Activated CD4-positive, CD25-positive, alpha-beta regulatory T cell (primary cell): ENCODE measurements at regions not wholly inside any gene's neighbourhood (a gene's known extent, or its start where the extent isn't known, plus 50 kb on each side); places are given as distances from the start of the nearest gene placed in this dataset.

ENCODE experiments used
- DNase-seq, 4 experiments: peaks; one replicate each; lab custom pipeline; 2025; lab: John Stamatoyannopoulos, UW

DNA sequence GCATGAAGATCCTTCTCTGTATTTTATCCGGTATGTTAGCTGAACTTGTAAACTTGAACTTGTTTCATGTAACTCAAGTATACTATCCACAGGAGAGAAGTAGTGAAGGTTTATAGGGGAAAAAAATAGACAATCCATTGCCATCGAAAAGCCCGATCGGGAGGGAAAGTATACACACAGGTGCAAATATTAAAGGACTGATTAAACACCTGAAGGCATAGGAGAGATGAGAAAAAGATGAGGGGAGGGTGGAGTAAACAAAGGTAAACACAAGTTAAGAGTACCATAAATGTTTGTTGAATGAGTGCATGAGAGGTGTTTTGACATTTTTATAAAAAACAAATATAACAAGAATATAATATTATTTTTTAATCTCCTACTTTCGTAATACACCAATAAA lies 64.3 kb upstream of the CITED2 start:
- no peak for DNase-seq

GRCh38 chr6:139436957-139437348 lies 62.5 kb upstream of the CITED2 start:
- DNase-seq, result no peak

GRCh38 chr6:139436200-139436956 lies 61.9 kb upstream of the CITED2 start:
- no peak for DNase-seq

- no peak for DNase-seq
These were observed 59.4 kb upstream of the CITED2 start for GRCh38 chr6:139433631-139434419.

- DNase-seq, result no peak
These were observed 57.1 kb upstream of the CITED2 start for GRCh38 chr6:139431602-139431956.

- DNase-seq, result no peak
These were observed 56.6 kb upstream of the CITED2 start for GRCh38 chr6:139430899-139431601.

DNA sequence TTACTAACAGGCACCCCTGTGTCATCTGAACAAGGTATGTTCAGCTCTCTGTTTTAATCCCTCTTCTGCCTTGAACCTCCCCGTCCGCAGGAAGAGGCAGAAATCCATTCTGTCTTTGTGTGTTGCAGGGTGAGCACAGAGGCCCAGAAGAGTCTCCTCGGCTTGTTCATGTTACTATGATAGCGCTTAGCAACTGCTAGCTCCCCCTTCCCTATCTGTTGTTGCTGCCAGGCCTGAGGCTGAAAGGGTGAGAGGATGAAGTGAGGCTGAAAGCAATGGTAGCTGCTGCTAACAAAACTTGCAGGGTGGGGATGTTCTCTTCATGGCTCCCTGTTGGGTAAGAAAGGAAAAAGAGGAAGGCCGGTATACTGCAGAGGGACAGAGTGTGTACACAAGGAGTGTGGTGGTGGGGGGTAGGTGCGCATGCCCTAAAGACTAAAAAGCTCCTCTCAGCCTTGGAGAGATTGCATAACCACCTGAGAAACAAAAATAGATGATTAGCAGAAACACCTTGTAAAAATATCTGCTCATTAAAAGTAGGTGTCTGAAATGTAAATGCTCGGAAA lies 55.2 kb upstream of the CITED2 start:
- no peak for DNase-seq

DNA sequence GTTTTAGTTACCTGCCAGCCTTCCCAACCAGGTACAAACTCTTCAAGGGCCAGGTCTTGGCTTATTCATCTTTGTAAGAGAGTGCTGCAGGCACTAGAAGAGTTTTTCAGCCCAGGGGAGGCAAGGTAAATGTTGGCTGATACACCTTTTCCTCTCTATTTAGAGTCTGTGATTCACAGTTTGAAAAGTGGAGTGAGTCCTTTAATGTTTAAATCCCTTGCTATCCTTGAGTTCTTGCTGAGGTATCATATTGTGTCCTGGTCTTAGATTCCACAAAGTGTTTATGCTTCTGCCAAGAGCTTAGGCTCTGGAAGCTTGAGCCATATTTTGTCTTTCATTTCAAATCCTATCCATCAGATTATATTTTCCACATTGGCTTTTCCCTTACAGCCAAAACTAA lies 52.8 kb upstream of the CITED2 start:
- DNase-seq, result no peak

- no peak for DNase-seq
These were observed 52.3 kb upstream of the CITED2 start for GRCh38 chr6:139426795-139427194.

DNA sequence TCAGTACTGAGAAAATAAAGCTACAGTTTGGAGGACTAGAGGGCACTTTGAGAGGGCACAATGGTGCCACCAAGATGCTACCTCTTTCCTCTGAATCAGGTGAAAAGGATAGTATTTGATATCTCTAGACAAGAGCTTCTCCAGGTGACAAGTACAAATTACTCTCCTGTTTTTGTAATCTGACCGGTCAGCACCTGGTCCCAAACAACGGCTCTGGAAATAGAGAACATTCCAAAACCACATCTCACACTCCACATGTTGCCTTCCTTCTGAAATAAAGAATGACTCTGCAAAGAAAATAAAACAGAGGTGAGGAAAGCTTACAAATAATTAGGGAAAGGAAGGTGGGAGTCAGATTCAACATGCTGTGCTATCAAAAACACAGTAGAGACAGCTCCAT lies 51.3 kb upstream of the CITED2 start:
- no peak for DNase-seq

GRCh38 chr6:139423971-139424667 lies 49.7 kb upstream of the CITED2 start:
- no peak for DNase-seq
